ENCODE measurements at regions not wholly inside any gene's neighbourhood (a gene's known extent, or its start where the extent isn't known, plus 50 kb on each side); places are given as distances from the start of the nearest gene placed in this dataset.

DNA sequence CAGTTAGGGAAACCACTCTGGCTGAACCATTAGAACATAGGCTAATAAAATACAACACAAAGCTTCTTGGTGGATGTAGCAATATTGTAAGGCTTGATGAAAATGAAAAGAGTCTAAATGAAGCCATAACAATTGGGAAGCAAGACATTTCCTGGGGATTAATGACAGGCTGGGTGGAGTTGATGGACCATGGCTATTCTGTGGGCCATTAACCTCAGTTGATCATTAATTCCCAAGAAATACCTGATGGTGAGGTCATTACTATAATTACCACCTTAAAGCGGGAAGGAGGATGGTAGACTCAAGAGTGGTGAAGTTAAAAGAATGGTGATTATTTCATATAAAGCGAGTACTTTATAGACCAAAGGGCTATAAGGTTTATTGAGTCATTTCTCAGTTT is 455.8 kb upstream of the MAP3K7 start:
- CTCF ChIA-PET: no interaction called here

DNA sequence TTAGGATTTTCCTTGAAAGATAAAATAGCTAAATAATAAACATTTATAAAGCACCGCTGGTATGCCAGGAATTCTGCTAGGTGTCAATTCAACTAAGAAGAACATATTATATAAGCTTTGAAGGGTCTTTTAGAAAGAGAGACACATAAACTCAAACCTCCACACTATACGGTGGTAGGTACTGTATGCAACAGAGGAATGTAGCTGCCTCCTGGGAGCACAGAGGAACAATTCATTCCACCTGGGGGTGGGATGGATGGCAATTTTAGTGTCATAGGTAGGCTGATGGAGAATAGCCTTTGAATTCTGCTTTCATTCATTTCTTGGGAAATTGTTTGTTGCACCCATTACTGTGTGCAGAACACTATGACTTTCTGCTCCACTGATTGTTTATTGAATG is 447.1 kb upstream of the MAP3K7 start:
- H3K27me3 Mint-ChIP-seq: no peaks in the 10 kb centered on the region
- no peak overlapping the region for H3K4me3 Mint-ChIP-seq
- no peak for DNase-seq
- H3K36me3 Mint-ChIP-seq (ENCODE audit: low read depth): no peaks in the 10 kb centered on the region
- no peaks in the 10 kb centered on the region for H3K4me1 Mint-ChIP-seq
- H3K27ac Mint-ChIP-seq: no peak overlapping the region
- CTCF ChIA-PET: no interaction called here
- no peaks in the 10 kb centered on the region for H3K9me3 Mint-ChIP-seq
- POLR2A ChIA-PET: no interaction called here

More for the DNA sequence above, 455.8 kb upstream of the MAP3K7 start:
- H3K4me1 Mint-ChIP-seq: no peaks in the 10 kb centered on the region
- no peak overlapping the region for H3K27ac Mint-ChIP-seq
- POLR2A ChIA-PET: no interaction called here
- no peak overlapping the region for H3K4me3 Mint-ChIP-seq
- no peaks in the 10 kb centered on the region for H3K9me3 Mint-ChIP-seq
- H3K27me3 Mint-ChIP-seq: no peaks in the 10 kb centered on the region
- no peaks in the 10 kb centered on the region for H3K36me3 Mint-ChIP-seq (ENCODE audit: low read depth)
- DNase-seq: no peak

DNA sequence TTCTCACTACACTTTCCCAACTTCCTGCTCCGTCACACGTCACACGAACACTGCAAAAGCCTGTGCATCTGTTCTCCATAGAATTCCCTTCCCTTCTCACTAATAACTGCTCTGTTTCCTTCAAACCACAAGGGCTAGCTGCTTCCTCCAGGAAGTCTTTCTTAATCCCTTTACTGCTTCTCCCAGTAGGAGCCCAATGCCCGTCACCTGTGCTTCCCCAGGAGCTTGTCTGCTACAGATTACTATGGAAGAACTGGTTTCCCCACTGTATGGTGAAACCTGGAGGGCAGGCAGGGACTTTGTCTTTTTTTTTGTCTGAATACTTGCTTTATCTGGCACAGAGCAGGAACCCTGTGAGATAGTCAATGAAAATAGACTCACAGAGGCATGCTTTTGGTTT is 444.7 kb upstream of the MAP3K7 start:
- no peak overlapping the region for H3K4me3 Mint-ChIP-seq
- ChIA-PET POLR2A (no interaction called here), CTCF (no interaction called here)
- H3K4me1 Mint-ChIP-seq: no peaks in the 10 kb centered on the region
- no peak overlapping the region for H3K27ac Mint-ChIP-seq
- DNase-seq: no peak
- no peaks in the 10 kb centered on the region for H3K9me3 Mint-ChIP-seq
- no peaks in the 10 kb centered on the region for H3K36me3 Mint-ChIP-seq (ENCODE audit: low read depth)
- no peaks in the 10 kb centered on the region for H3K27me3 Mint-ChIP-seq

DNA sequence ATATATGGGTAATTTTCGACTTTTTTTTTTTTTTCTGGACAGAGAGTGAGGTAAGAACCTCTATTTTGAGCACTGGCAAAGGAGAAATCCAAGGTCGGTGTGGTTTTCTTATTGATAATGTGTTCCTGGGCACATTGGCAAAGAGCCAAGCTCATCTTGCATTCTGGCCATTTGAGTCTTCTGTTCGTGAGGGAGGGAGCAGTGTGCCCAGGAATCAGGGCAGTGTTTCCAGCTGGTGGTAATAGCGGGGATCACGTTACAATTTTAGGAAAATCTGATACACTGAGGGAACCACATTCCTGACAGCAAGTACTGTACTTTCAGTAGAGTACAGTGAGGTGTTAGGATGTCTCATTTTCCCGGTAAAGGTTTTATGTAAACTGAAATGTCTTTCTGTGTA is 442.3 kb upstream of the MAP3K7 start:
- Mint-ChIP-seq H3K27ac (no peak overlapping the region), H3K27me3 (no peaks in the 10 kb centered on the region), H3K36me3 (ENCODE audit: low read depth) (no peaks in the 10 kb centered on the region), H3K4me3 (no peak overlapping the region), H3K4me1 (no peaks in the 10 kb centered on the region), H3K9me3 (no peaks in the 10 kb centered on the region)
- POLR2A ChIA-PET: no interaction called here
- CTCF ChIA-PET: interaction anchor here (0.9 kb wide), 1 partner anchor 379 kb away, joined by 3 read pairs; no protein-coding TSS in a partner anchor
- DNase-seq: no peak

DNA sequence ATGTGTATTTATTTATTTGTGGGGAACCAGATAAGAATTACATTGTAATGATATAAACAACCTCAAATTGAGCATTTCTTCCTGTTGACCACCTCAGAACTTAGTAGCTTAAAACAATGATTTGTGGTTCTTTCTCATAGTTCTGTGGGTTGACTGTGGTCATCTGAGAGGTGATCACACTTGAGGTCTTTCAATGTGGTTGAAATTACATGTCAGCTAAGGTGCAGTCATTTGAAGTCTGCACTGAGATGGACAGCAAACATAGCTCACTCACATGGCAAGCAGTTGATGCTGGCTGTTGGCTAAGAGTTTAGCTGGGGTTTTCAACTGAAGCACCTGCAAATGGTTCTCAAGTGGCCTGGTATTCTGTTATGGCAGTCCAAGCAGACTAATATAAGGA is 436.7 kb upstream of the MAP3K7 start:
- Mint-ChIP-seq H3K9me3 (no peaks in the 10 kb centered on the region), H3K27ac (no peak overlapping the region), H3K36me3 (ENCODE audit: low read depth) (no peaks in the 10 kb centered on the region), H3K27me3 (no peaks in the 10 kb centered on the region), H3K4me1 (no peaks in the 10 kb centered on the region), H3K4me3 (no peak overlapping the region)
- no peak for DNase-seq
- ChIA-PET CTCF (no interaction called here), POLR2A (no interaction called here)

DNA sequence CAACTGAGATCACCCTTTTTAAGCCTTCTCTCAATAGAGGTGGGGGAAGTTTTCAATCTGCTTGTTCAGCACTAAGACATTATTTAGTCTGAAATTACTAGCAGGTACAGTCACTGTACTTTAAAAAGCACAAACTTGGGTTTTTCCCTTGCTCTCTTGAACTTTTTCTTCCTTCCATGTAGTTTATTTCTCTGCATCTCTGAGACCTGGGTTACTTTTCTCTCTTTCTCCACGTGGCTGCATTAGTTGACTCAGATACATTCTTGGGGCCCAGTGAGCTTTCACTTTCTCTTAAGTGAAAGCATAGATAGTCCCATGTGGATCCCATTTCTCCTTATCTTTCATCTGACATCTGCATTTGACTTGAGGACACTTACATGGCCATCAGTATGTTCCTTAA is 433.9 kb upstream of the MAP3K7 start:
- DNase-seq: no peak
- ChIA-PET POLR2A (no interaction called here), CTCF (no interaction called here)
- Mint-ChIP-seq H3K4me3 (no peak overlapping the region), H3K4me1 (no peaks in the 10 kb centered on the region), H3K9me3 (no peaks in the 10 kb centered on the region), H3K27me3 (no peaks in the 10 kb centered on the region), H3K36me3 (ENCODE audit: low read depth) (no peaks in the 10 kb centered on the region), H3K27ac (no peak overlapping the region)

DNA sequence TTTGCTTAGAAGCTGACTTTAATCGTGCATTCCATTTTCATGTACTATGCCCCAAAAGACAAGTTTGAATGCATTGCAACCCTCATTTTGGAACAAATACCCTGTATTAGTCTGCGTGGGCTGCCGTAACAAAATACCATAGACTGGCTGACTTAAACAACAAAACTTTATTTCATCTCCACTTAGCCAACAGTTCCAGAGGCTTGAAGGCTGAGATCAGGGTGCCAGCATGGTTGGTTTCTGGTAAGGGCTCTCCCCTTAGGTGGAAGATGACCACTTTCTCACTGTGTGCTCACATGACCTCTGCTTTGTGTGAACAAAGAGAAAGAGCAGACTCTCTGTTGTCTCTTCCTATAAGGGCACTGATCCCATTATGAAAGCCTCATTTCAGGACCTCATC is 431.7 kb upstream of the MAP3K7 start:
- peaks cover 3% of the 10 kb centered on the region for H3K27me3 Mint-ChIP-seq
- no peak for DNase-seq
- no peaks in the 10 kb centered on the region for H3K36me3 Mint-ChIP-seq (ENCODE audit: low read depth)
- no peaks in the 10 kb centered on the region for H3K4me1 Mint-ChIP-seq
- no peak overlapping the region for H3K4me3 Mint-ChIP-seq
- ChIA-PET POLR2A (no interaction called here), CTCF (no interaction called here)
- H3K27ac Mint-ChIP-seq: no peak overlapping the region
- no peaks in the 10 kb centered on the region for H3K9me3 Mint-ChIP-seq

DNA sequence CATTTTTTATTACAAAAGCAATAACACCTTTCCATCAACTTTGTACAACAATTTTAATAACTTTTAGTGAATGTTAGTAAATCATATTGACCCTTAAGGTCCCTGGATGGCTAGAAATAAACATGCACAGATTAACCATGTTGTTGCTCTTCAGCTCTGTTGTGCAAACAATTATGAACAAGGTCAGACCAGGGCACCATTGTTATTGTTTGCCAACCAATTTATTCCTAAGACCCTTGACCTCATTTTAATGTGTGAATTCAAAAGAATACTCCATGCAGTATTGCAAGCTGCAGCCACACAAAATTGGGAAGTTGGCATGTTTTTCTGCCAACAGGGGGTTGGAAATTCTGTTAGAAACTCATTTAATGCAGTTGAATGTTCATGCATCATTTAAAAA is 426.6 kb upstream of the MAP3K7 start:
- ChIA-PET CTCF (interaction anchor here (0.6 kb wide), 1 partner anchor 494 kb away, joined by 3 read pairs; no protein-coding TSS in a partner anchor), POLR2A (no interaction called here)
- H3K4me3 Mint-ChIP-seq: no peak overlapping the region
- H3K9me3 Mint-ChIP-seq: no peaks in the 10 kb centered on the region
- H3K4me1 Mint-ChIP-seq: no peaks in the 10 kb centered on the region
- no peak overlapping the region for H3K27ac Mint-ChIP-seq
- DNase-seq: no peak
- H3K27me3 Mint-ChIP-seq: peaks cover 3% of the 10 kb centered on the region
- no peaks in the 10 kb centered on the region for H3K36me3 Mint-ChIP-seq (ENCODE audit: low read depth)

DNA sequence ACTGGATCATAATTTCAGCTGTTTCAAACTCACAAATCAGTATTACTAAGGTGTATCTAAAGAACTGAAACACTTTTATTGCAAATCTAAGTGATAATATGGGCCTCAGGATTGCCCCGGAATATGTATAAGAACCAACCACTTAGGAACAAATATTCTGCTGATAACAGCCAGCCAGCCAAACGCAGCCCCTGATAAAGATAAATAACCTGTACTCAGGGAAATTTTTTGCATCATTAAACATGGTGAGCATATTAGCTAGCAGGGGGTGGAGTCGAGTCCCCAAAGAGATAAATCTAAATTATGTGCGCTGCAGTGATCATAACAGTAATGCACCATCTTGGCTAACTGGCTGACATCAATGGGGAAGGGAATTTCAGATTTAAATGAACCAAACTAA is 410.2 kb upstream of the MAP3K7 start:
- no peaks in the 10 kb centered on the region for H3K36me3 Mint-ChIP-seq (ENCODE audit: low read depth)
- H3K9me3 Mint-ChIP-seq: no peaks in the 10 kb centered on the region
- ChIA-PET CTCF (no interaction called here), POLR2A (no interaction called here)
- no peak overlapping the region for H3K4me3 Mint-ChIP-seq
- no peaks in the 10 kb centered on the region for H3K27me3 Mint-ChIP-seq
- no peak for DNase-seq
- no peaks in the 10 kb centered on the region for H3K4me1 Mint-ChIP-seq
- no peak overlapping the region for H3K27ac Mint-ChIP-seq

DNA sequence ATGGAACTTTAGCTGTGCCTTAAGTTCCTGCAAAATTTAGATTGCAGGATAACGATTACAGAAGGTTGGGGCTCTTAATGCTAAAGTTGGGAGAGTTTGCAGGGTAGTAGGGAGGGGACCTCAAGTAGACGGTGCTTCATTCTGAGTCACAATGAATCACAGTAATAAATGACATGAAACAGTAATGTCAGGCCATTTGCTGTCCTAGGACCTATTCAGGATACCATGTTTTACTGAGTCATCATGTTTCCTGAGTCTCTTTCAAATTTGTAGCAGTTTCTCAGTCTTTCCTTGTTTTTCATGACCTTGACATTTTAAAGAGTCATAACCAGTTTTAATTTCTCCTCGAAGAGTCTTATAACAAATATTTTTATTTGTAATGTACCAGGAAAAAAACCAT is 406.9 kb upstream of the MAP3K7 start:
- no peak for DNase-seq
- Mint-ChIP-seq H3K9me3 (no peaks in the 10 kb centered on the region), H3K4me3 (no peak overlapping the region), H3K27ac (no peak overlapping the region), H3K36me3 (ENCODE audit: low read depth) (no peaks in the 10 kb centered on the region), H3K4me1 (no peaks in the 10 kb centered on the region), H3K27me3 (no peaks in the 10 kb centered on the region)
- CTCF ChIA-PET: no interaction called here
- POLR2A ChIA-PET: no interaction called here

DNA sequence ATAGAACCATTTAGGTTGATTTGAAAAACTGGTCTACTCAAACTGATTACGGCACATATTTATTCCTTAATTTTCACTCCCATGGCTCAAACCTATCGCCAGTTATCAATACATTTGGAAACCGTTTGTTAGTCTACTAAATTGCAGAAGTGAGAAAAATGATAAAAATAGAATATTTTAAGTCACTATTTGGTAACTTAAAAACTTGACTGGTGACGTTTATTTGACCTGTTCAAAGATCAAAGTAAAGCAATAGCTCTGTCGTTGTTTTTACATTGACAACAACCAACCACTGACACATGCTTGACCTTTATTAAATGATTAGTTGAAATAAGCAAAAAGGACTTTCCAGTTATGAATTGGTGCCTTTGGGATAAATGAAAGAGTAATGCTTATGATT is 402.9 kb upstream of the MAP3K7 start:
- no peaks in the 10 kb centered on the region for H3K9me3 Mint-ChIP-seq
- no peaks in the 10 kb centered on the region for H3K36me3 Mint-ChIP-seq (ENCODE audit: low read depth)
- DNase-seq: no peak
- no peak overlapping the region for H3K4me3 Mint-ChIP-seq
- H3K27me3 Mint-ChIP-seq: no peaks in the 10 kb centered on the region
- H3K27ac Mint-ChIP-seq: no peak overlapping the region
- POLR2A ChIA-PET: no interaction called here
- no peaks in the 10 kb centered on the region for H3K4me1 Mint-ChIP-seq
- CTCF ChIA-PET: no interaction called here

DNA sequence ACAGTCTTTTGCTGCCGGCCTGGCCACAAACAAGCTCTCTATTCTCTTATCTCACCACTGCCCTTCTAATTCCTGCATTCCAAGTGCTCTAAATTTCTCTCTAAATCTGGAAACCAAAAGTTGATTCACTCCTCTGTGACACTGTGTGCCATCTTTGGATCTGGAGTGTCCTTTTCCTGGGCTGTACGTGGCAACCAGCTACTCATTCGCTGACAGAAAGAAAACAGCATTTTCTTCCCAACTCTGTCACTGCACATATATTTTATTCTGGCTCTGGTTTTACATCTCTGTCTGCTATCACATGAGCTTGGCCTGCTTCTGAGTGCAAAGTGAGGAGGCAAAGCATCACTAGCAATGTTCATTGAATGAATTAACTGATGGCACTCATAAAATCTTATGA is 397.2 kb upstream of the MAP3K7 start:
- Mint-ChIP-seq H3K9me3 (no peaks in the 10 kb centered on the region), H3K4me3 (no peak overlapping the region), H3K27me3 (no peaks in the 10 kb centered on the region), H3K4me1 (no peaks in the 10 kb centered on the region), H3K36me3 (ENCODE audit: low read depth) (no peaks in the 10 kb centered on the region), H3K27ac (no peak overlapping the region)
- ChIA-PET POLR2A (no interaction called here), CTCF (no interaction called here)
- no peak for DNase-seq

DNA sequence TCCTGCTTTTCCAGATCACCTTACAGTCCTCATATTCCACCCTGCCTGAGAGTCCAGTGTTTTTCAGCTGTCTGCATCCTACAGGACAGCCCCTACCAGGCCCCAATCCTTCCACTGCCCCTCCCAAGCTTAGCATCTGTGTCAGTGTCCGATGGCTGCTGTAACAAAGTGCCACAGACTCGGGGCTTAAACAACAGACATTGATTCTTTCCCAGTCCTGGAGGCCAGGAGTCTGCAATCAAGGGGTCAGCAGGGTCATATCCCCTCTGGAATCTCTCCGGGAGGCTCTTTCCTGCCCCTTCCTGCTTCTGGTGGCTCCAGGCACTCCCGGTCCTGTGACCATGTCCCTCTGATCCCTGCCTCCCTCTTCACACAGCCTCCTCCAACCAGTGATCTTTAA is 396.6 kb upstream of the MAP3K7 start:
- ChIA-PET CTCF (no interaction called here), POLR2A (no interaction called here)
- Mint-ChIP-seq H3K4me3 (no peak overlapping the region), H3K4me1 (no peaks in the 10 kb centered on the region), H3K27ac (no peak overlapping the region), H3K27me3 (no peaks in the 10 kb centered on the region), H3K36me3 (ENCODE audit: low read depth) (no peaks in the 10 kb centered on the region), H3K9me3 (no peaks in the 10 kb centered on the region)
- DNase-seq: no peak

DNA sequence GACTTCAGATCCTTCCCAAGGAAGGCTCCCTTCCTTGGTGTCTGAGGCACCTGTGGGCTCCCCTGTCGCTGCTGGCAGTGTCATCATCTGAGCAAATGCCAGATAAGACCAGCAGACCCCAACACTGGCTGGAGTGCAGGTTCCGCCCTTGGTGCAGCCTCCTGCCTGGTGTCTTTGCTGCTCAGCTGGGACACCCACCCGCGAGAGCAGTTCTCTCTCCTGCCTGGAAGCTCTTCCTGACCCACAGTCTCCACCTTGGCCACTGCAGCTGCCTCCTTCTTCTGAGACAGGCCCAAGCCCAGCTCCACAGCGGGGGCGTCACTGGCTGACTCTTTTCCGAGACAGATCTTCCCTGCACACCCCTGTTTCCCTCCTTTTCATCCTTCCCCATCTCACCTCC is 395.7 kb upstream of the MAP3K7 start:
- no peak overlapping the region for H3K27ac Mint-ChIP-seq
- H3K36me3 Mint-ChIP-seq (ENCODE audit: low read depth): no peaks in the 10 kb centered on the region
- no peaks in the 10 kb centered on the region for H3K9me3 Mint-ChIP-seq
- no peaks in the 10 kb centered on the region for H3K27me3 Mint-ChIP-seq
- H3K4me3 Mint-ChIP-seq: no peak overlapping the region
- ChIA-PET CTCF (no interaction called here), POLR2A (no interaction called here)
- no peak for DNase-seq
- H3K4me1 Mint-ChIP-seq: no peaks in the 10 kb centered on the region

DNA sequence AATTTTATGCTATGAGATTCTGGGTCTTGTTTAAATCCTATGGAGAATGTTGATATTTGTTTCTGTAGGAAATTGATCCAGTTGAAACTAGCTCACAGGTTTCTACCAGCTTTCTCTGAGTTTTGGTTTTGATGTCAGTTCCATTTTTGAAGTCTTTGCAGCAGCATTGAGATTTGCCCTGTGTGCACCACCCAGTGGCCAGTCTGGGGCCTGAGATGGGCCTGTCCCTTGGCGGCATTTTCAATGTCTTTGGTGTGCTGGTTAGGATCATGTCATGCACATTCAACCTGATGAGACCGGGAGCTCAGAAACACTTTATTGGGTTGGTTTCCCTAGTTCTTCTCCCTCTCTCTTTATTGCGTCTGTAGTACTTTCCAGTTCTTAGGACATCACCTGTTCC is 395.2 kb upstream of the MAP3K7 start:
- Mint-ChIP-seq H3K4me3 (no peak overlapping the region), H3K27me3 (no peaks in the 10 kb centered on the region), H3K9me3 (no peaks in the 10 kb centered on the region), H3K27ac (no peak overlapping the region), H3K36me3 (ENCODE audit: low read depth) (no peaks in the 10 kb centered on the region), H3K4me1 (no peaks in the 10 kb centered on the region)
- no peak for DNase-seq
- CTCF ChIA-PET: no interaction called here
- POLR2A ChIA-PET: no interaction called here
